Kidney tubule cell (primary cell): ENCODE measurements at regions not wholly inside any gene's neighbourhood (a gene's known extent, or its start where the extent isn't known, plus 50 kb on each side); places are given as distances from the start of the nearest gene placed in this dataset.
A peak's percentile ranks its signal among the peaks of the same experiment; 100 is the strongest.

Source experiments
- DNase-seq: peaks from one replicate; pipeline ENCODE4 v3.0.0-alpha.2; 2018; ENCODE audit warnings: low spot score

DNA sequence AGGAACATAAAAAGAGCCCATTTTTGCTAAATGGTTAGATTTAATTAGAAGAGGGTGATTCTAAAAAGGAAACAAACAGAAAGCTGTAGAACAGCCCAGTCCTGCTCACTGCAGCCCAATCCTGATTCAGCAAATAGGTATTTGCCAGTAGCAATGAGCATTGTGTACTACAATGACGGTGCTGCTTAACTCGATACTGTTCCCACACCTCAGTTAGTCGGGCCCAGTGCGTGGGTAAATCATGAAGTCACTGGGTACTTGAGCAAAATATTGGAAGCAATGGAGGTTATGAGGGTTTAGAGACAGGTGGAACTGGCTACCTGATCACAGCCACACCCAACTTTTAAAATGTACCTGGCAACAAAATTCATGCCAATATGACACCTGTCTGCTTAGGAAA is 101.5 kb upstream of the ADGRL2 start:
- DNase-seq, result peak; percentile 79

- DNase-seq, result peak; percentile 68
Observed at GRCh38 chr1:81695741-81696140, 105.0 kb upstream of the ADGRL2 start.

DNA sequence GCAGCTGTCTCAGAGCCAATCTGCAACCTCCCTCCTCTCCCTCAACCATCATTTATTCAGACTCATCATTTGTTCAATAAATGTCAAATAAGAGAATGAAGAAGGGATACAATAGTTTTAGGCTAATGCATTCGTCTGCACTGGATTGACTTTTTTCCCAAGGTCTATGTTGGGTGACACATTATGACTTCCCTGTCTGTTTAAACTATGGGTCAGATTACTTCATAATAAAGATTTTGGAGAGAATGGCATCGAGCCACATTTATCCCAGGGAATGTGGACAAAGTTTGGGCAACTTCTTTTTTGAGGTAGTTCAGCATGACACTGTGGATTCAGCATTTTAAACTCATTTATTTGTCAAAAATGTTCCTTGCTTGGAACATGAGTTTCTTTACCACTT is 107.4 kb upstream of the ADGRL2 start:
- DNase-seq, result no peak

DNA sequence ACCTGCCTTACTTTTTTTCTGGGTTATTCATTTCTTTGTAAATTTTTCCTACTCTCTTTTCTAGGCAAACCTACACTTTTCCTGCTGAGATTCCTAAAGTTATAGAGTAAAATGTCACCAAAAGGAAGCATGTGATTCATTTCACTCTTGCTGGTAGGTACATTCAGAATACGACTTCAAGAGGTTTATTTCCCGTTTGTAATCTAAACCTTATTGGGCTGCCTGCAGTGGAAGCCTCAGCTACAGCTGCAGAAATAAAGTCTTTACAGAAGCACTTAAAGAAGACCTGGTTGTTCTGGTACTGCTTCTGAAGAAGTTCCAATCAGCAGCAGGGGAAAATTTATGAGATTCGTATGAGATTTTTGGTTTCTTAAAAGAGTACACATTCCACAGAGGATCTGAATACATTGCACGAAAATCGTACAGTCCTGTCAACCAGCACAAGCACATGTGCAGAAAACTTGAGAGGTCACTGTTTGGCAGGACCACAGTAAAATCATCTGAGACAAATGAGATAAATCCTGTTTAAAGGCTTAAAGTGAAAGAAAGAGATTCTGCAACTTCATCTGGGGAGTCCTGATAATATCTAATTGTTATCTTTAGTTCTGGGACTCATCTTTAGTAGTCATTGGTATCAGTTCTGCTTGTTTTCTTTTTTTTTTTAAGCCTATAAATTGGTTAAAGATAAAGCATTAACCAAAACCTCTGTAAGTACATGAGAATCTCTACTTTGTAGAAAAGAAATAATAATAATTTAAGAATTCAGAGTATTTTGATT is 109.9 kb upstream of the ADGRL2 start:
- no peak for DNase-seq

GRCh38 chr1:81689531-81689941 is 111.2 kb upstream of the ADGRL2 start:
- no peak for DNase-seq

GRCh38 chr1:81682490-81682889 is 118.2 kb upstream of the ADGRL2 start:
- peak; percentile 60 for DNase-seq

GRCh38 chr1:81681601-81682266 is 119.0 kb upstream of the ADGRL2 start:
- peak; percentile 47 for DNase-seq

DNA sequence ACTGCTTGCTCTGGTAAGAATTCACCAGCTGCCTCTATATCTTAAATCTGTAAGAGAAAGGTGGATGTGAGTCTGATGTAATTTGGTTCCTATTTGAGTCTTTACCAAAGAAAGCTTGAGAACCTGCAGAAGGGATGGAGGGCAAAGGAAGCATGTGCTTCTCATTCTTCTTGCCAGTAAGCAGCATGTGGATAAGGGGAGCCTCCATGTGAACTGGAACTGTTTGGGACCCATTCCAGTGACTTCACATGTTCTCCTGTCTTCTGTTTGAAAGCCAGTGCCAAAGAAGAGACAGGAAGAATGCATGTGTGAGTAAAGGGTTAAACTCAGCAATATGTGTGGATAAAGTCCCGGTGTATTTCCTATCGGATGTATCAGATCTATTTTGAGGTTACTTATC is 119.6 kb upstream of the ADGRL2 start:
- no peak for DNase-seq

DNA sequence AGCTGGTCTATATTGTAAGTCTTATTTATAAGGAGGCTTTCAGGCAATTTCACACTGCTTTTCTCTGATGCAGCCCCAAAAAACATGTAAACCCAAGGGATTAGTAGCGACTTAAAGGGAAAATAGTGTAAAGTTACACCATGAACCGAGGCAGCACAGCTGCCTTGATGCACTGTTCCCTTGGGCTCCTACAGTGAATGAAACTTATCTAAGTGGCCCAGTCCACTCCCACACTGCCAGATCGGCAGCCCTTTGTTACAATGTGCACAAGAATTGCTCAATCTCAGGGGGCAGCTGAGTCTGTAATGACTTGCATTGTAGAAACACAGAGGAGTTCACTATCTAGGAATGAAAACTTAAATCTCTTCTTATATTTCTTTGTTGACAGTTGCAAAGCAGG is 120.8 kb upstream of the ADGRL2 start:
- no peak for DNase-seq

GRCh38 chr1:81678779-81679178 is 122.0 kb upstream of the ADGRL2 start:
- DNase-seq, result no peak

DNA sequence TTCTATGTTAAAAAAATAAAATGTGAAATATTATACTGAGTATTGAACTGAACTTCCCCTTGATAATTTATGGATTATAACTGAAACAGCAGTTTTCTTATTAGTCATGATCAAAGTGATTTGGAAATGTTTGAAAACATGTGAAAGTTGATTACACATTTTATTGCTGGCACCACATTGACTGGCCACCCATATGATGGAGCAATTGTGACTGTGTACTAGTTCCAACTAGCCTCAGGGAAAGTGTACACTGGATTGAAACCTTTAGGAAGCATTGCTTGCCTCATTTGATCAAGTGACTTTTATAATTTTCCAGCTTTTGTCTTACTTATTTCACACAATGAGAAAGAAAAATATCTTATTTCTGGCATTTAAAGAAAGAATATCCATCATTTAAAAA is 128.0 kb upstream of the ADGRL2 start:
- DNase-seq, result no peak

DNA sequence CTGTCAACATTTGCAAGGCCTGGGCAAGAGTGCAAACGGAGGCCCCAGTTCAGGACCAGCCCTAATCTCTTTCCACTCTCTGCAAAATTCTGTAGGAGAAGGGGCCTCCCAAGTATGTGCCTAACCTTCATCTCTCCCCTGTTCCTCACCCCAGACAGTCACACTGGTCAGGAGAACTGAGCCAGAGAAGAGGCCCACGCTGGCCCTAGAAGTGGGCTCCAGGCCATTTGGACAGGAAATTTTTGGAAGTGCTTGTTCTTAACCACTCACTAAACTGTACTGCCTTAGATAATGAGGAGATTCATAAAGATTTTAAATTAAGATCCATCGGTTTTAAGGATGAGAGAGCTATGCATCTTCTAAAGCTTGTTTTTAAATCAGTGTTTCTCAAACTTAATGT is 129.7 kb upstream of the ADGRL2 start:
- no peak for DNase-seq

DNA sequence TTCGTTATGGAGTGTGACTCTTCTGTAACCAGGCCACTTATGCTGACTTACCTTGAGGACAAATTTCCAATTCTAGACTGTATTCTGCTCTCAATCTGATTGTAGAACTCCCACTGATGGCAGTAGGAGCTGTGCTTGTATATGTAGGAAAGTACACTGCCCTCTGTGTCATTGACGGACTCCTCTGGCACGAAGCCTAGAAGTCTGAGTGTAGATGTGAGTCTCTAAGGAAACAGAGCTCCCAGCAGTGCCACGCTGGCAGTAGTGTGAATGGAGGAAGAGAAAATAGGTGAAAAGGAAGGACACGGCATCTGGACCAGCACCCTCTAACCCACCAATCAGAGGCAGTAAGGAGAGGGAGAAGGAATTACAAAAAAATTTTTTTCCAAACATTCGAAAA is 130.4 kb upstream of the ADGRL2 start:
- peak; percentile 92 for DNase-seq

DNA sequence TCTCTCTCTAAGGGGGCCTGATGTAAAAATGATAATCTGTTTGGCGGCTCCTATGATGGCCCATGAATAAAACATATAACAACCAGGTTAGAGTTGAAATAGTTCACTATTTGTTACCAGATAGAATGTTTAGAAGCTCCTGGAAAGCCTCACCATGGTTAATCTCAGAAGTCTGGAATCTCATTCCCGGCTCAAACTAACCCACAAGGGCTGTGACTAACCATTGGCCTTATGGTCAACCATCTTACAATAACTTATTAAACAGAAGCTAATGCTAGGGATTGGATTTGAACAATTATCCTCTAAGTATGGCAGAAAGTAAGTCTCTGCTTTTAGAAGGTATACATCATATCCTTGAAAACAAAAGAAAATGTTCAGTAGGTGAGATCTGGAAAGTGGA is 134.1 kb upstream of the ADGRL2 start:
- peak; percentile 51 for DNase-seq

DNA sequence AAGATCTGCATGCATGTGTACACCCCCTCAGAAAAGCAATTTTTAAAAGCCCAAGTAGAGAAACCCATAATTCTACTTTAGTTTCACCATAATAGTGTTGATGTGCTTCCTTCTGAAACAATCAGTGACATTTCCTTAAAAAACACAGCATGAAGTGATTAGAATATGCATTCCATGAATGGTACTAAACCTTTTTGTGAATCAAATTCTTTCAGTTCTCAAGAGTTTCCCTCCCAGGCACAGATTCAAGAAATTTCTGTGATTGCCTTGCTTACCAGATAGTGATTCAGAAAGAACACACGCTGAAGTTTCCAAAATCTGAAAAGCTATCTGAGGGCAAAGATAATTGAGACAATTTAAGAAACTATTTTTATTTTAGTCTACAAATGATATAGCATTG is 136.4 kb upstream of the ADGRL2 start:
- no peak for DNase-seq

DNA sequence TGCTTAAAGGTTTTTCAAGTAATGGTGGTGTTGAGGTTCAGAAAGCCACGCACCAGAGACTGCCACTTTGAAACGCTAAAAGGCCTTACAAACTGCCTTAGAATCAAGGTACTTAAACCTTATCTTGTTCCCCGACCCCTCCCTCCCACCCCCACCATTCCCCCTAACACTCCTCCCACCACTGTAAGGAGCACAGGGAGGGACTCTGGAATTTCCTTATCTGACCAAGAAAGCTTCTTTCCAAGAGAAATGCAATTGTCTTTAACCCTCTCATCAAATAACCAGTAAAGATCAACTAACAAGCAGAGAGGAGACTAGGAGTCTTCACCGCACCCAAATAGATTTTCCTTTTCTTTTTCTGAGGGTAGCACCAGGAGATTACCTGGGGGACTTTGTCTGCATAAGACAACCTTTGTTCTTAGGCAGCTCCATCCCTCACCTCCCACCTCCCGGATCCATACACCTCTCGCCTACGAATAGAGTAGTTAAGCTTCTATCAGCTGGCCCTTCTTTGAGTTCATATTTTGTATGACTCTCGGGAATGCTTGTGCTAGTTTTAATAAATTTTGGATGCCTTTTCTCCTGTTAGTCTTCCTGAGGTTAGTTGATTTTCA is 137.7 kb upstream of the ADGRL2 start:
- no peak for DNase-seq

- DNase-seq, result peak; percentile 9
Observed at GRCh38 chr1:81660286-81660685, 140.4 kb upstream of the ADGRL2 start.

DNA sequence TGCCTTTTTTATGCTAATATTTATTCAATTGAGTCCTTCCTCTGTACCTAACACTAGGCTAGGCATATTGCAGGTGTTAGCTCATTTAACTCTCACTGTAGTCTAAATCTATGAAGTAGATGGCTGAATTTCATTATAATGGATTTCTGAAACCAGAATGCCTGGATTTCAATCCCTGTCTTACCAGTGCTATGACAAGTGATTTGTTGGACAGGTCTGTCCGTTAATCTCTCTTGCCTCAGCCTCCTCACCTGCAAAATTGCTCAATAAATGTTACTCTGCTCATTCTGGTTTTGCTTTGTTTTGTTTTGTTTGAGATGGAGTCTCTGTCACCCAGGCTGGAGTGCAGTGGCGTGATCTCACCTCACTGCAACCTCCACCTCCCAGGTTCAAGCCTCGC is 146.1 kb upstream of the ADGRL2 start:
- DNase-seq, result no peak

- DNase-seq, result peak; percentile 18
Observed at GRCh38 chr1:81654147-81654546, 146.6 kb upstream of the ADGRL2 start.

- no peak for DNase-seq
Observed at GRCh38 chr1:81650776-81651175, 150.0 kb upstream of the ADGRL2 start.

DNA sequence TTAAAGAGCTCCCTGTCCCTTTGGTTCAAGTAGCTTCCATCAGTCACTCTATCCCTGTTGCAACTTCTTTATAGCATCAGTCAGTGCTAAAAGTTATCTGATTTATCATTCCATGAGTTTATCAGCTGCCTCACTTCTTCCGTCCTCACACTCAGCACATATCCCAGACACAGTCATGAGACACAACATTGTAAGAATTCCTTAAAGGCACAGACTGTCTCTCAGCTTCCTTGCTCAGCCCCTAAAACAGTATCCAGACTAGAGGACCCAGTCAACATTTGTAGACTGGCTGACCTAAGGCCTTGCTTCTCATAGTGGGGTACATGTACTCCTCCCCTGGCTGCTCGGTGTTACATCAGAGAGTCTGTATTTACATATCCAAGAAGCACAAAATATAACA is 164.9 kb upstream of the ADGRL2 start:
- DNase-seq, result no peak

DNA sequence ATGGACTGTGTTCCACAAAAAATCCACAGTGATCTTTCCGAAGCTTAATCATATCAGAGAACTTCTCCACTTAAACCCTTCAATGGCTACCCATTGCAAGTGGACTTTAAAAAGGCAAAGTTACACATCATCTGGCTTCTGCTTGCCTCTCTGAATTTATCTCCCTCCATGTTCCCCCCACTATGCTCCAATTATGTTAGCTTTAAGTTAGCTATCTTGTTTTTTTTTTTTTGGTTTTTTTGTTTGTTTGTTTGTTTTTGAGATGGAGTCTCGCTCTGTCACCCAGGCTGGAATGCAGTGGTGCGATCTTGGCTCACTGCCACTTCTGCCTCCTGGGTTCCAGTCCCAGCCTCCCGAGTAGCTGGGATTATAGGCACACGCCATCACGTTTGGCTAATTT is 166.4 kb upstream of the ADGRL2 start:
- no peak for DNase-seq

GRCh38 chr1:81619156-81619555 is 181.6 kb upstream of the ADGRL2 start:
- DNase-seq, result no peak
